OCI-LY1 (cell line): ENCODE measurements at regions not wholly inside any gene's neighbourhood (a gene's known extent, or its start where the extent isn't known, plus 50 kb on each side); places are given as distances from the start of the nearest gene placed in this dataset.

Experiments
- H2AFZ ChIP-seq: fragments of 200-600 bp; sonication (generic), shearing (Covaris generic); 2 replicates; pipeline ENCODE4 v1.6.0; 2014; ENCODE audit warnings: antibody characterized with exemption, mild to moderate bottlenecking, low read length
- H3F3A ChIP-seq: fragments of 200-600 bp; sonication (generic), shearing (Covaris generic); 2 replicates; pipeline ENCODE4 v1.6.0; 2014; ENCODE audit warnings: mild to moderate bottlenecking, antibody characterized with exemption, low read length, moderate library complexity; ENCODE audit not compliant: insufficient read depth
- H3K27ac ChIP-seq: fragments of 200-600 bp; sonication (generic); 2 replicates; pipeline ENCODE4 v1.5.1; 2014; ENCODE audit warnings: low read length, mixed run types, mild to moderate bottlenecking, low read depth; ENCODE audit not compliant: poor library complexity, severe bottlenecking
- H3K27me3 ChIP-seq: fragments of 200-600 bp; sonication (generic); 2 replicates; pipeline ENCODE4 v1.6.0; 2014; ENCODE audit warnings: antibody characterized with exemption, mild to moderate bottlenecking, low read length, moderate library complexity; ENCODE audit not compliant: insufficient read depth
- H3K36me3 ChIP-seq: fragments of 200-600 bp; sonication (generic); 2 replicates; pipeline ENCODE4 v1.6.1; 2014; ENCODE audit warnings: mild to moderate bottlenecking, antibody characterized with exemption, low read length, moderate library complexity, mixed read lengths; ENCODE audit not compliant: insufficient read depth
- H3K4me1 ChIP-seq: fragments of 200-600 bp; sonication (generic); 2 replicates; pipeline ENCODE4 v1.5.1; 2014; ENCODE audit warnings: mild to moderate bottlenecking, low read length, moderate library complexity; ENCODE audit not compliant: insufficient read depth, severe bottlenecking
- H3K4me2 ChIP-seq: fragments of 200-600 bp; sonication (generic), shearing (Covaris generic); 2 replicates; pipeline ENCODE4 v1.6.1; 2014; ENCODE audit warnings: low read length
- H3K4me3 ChIP-seq: fragments of 200-600 bp; sonication (generic); 2 replicates; pipeline ENCODE4 v1.5.1; 2014; ENCODE audit warnings: low read length, low read depth, mild to moderate bottlenecking, mixed read lengths; ENCODE audit not compliant: poor library complexity, severe bottlenecking
- H3K79me2 ChIP-seq: fragments of 200-600 bp; shearing (Covaris generic); 2 replicates; pipeline ENCODE4 v1.6.1; 2016; ENCODE audit warnings: mixed run types, low read length, mixed read lengths; ENCODE audit not compliant: insufficient read depth
- H3K9ac ChIP-seq: fragments of 200-600 bp; sonication (generic), shearing (Covaris generic); 2 replicates; pipeline ENCODE4 v1.6.1; 2014; ENCODE audit warnings: mild to moderate bottlenecking, low read length, mixed read lengths
- H3K9me2 ChIP-seq: fragments of 200-600 bp; sonication (generic), shearing (Covaris generic); 2 replicates; pipeline ENCODE4 v1.6.1; 2014; ENCODE audit warnings: low read depth, mild to moderate bottlenecking, low read length, mixed read lengths
- H3K9me3 ChIP-seq: fragments of 200-600 bp; shearing (Covaris generic); 2 replicates; pipeline ENCODE4 v1.6.1; 2014; ENCODE audit warnings: low read length, mixed read lengths
- H4K20me1 ChIP-seq: fragments of 200-600 bp; sonication (generic), shearing (Covaris generic); 2 replicates; pipeline ENCODE4 v1.6.0; 2016; ENCODE audit warnings: mild to moderate bottlenecking, low read length; ENCODE audit not compliant: insufficient read depth
- EZH2 ChIP-seq: fragments of 200-600 bp; sonication (generic), shearing (Covaris generic); IDR thresholded peaks from 2 replicates; pipeline ENCODE4 v1.8.0; 2017; ENCODE audit warnings: borderline replicate concordance, mixed run types, mild to moderate bottlenecking, antibody characterized with exemption, low read length, moderate library complexity, mixed read lengths
- TF ChIP-seq, protein P1 (sequence below): fragments of 200-600 bp; sonication (generic), shearing (Covaris generic); IDR thresholded peaks from 2 replicates; pipeline ENCODE4 v1.5.1; 2017; ENCODE audit warnings: mild to moderate bottlenecking, antibody characterized with exemption, low read length, moderate library complexity, mixed read lengths

DNA sequence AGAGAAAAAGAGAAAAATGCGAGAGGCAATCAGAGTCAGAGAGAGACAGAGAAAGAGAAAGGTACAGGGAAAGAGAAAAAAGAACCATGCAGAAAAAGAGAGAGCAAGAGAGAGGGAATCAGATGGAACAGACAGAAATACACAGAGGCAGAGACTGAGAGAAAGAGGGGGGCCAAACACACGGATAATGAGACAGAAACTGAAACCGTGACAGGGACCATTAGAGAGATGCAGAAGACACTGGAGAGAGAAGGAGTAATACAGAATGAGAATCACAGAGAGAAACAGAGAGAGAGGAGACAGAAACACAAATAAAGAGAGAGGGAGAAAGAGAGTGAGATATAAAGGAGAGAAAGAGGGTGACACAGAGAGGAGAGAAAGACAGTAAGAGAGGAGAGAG, 412.1 kb upstream of the USP9Y start:
- Histone ChIP-seq H3K27ac (no peak overlapping the region), H3K36me3 (no peaks in the 10 kb centered on the region), H3K9me3 (no peaks in the 10 kb centered on the region), H3K9ac (no peak overlapping the region), H3F3A (no peaks in the 10 kb centered on the region), H3K4me2 (no peak overlapping the region), H3K4me1 (no peaks in the 10 kb centered on the region), H2AFZ (no peak overlapping the region), H3K9me2 (no peaks in the 10 kb centered on the region), H3K27me3 (no peaks in the 10 kb centered on the region), H4K20me1 (no peaks in the 10 kb centered on the region), H3K79me2 (no peaks in the 10 kb centered on the region), H3K4me3 (no peak overlapping the region)
- TF ChIP-seq, protein P1, sequence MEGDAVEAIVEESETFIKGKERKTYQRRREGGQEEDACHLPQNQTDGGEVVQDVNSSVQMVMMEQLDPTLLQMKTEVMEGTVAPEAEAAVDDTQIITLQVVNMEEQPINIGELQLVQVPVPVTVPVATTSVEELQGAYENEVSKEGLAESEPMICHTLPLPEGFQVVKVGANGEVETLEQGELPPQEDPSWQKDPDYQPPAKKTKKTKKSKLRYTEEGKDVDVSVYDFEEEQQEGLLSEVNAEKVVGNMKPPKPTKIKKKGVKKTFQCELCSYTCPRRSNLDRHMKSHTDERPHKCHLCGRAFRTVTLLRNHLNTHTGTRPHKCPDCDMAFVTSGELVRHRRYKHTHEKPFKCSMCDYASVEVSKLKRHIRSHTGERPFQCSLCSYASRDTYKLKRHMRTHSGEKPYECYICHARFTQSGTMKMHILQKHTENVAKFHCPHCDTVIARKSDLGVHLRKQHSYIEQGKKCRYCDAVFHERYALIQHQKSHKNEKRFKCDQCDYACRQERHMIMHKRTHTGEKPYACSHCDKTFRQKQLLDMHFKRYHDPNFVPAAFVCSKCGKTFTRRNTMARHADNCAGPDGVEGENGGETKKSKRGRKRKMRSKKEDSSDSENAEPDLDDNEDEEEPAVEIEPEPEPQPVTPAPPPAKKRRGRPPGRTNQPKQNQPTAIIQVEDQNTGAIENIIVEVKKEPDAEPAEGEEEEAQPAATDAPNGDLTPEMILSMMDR: no peak
- no peak for TF ChIP-seq EZH2

DNA sequence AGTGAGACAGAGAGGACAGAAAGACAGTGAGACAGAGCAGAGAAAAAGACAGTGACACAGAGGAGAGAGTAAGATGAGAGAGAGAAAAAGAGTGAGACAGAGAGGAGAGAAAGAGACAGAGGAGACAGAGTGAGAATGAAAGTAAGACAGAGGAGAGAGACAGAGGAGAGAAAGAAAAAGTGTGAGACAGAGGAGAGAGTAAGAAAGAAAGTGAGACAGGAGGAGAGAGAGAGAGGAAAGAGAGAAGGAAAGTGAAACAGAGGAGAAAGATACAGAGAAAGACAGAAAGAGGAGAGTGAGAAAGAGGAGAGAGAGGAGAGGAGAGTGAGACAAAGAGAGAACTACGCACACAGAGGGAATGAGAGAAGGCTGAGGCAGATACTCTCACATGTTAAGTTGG, 411.6 kb upstream of the USP9Y start:
- H3K4me3 ChIP-seq: no peak overlapping the region
- H3K9me3 ChIP-seq: no peaks in the 10 kb centered on the region
- H3K79me2 ChIP-seq: no peaks in the 10 kb centered on the region
- H2AFZ ChIP-seq: no peak overlapping the region
- no peak for TF ChIP-seq EZH2
- TF ChIP-seq, protein P1: no peak
- no peak overlapping the region for H3K27ac ChIP-seq
- H3K27me3 ChIP-seq: no peaks in the 10 kb centered on the region
- H3K4me2 ChIP-seq: no peak overlapping the region
- H3K9me2 ChIP-seq: no peaks in the 10 kb centered on the region
- no peaks in the 10 kb centered on the region for H3K4me1 ChIP-seq
- H3K9ac ChIP-seq: no peak overlapping the region
- H3F3A ChIP-seq: no peaks in the 10 kb centered on the region
- H3K36me3 ChIP-seq: no peaks in the 10 kb centered on the region
- H4K20me1 ChIP-seq: no peaks in the 10 kb centered on the region

DNA sequence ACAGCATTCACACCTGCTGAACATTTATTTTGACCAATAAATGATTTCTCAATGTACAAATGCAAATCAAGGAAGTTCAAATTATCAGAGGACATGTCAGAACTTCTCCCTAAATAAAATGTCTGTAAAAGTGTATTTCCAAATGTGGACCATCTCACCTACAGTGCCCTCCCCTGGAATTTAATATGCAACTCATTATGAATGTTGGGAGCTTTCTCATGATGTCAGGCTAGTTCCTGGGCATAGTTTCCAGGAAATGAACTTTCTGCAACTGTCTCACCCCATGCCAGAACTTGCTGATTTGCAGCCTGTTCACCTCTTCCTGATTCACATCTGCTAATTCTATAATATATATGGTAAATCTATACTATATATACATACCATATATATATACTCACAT, 408.5 kb upstream of the USP9Y start:
- Histone ChIP-seq H3K4me2 (no peak overlapping the region), H3K9me3 (no peaks in the 10 kb centered on the region), H3K9ac (no peak overlapping the region), H3K36me3 (no peaks in the 10 kb centered on the region), H3K9me2 (no peaks in the 10 kb centered on the region), H3K4me1 (no peaks in the 10 kb centered on the region), H3K27ac (no peak overlapping the region), H2AFZ (no peak overlapping the region), H3K4me3 (no peak overlapping the region), H3K27me3 (no peaks in the 10 kb centered on the region), H4K20me1 (no peaks in the 10 kb centered on the region), H3K79me2 (no peaks in the 10 kb centered on the region), H3F3A (no peaks in the 10 kb centered on the region)
- no peak for TF ChIP-seq EZH2
- TF ChIP-seq, protein P1: no peak
